H1 (cell line): ENCODE measurements at regions not wholly inside any gene's neighbourhood (a gene's known extent, or its start where the extent isn't known, plus 50 kb on each side); places are given as distances from the start of the nearest gene placed in this dataset.

Experiments
- CEBPB ChIP-seq: IDR thresholded peaks from 2 replicates; pipeline ENCODE4 v1.6.1; 2012; ENCODE audit warnings: low read depth, low read length
- EGR1 ChIP-seq: IDR thresholded peaks from 2 replicates; pipeline ENCODE4 v1.6.1; 2011; ENCODE audit warnings: low read depth, low read length, borderline replicate concordance
- EZH2 ChIP-seq: fragments of 200-600 bp; sonication (generic); IDR thresholded peaks from 2 replicates; pipeline ENCODE4 v1.7.1; 2012; ENCODE audit warnings: low read depth, mild to moderate bottlenecking, moderate library complexity, low read length, inconsistent platforms; ENCODE audit not compliant: severe bottlenecking
- KDM5A ChIP-seq: fragments of 200-600 bp; IDR thresholded peaks from 2 replicates; pipeline ENCODE4 v1.7.1; 2012; ENCODE audit warnings: mild to moderate bottlenecking, low read length, inconsistent platforms, mixed read lengths
- TCF12 ChIP-seq: IDR thresholded peaks from 2 replicates; pipeline ENCODE4 v1.6.1; 2011; ENCODE audit warnings: low read depth, mild to moderate bottlenecking, low read length
- TF ChIP-seq, protein P1 (sequence below): fragments of 300-600 bp; sonication (generic); IDR thresholded peaks from 2 replicates; pipeline ENCODE4 v1.7.1; 2012; ENCODE audit warnings: low read length, moderate library complexity, mild to moderate bottlenecking, inconsistent platforms; ENCODE audit not compliant: insufficient replicate concordance

GRCh38 chr10:28822719-28823464, 145.6 kb downstream of the BAMBI start (continued):
- TF ChIP-seq, protein P1, sequence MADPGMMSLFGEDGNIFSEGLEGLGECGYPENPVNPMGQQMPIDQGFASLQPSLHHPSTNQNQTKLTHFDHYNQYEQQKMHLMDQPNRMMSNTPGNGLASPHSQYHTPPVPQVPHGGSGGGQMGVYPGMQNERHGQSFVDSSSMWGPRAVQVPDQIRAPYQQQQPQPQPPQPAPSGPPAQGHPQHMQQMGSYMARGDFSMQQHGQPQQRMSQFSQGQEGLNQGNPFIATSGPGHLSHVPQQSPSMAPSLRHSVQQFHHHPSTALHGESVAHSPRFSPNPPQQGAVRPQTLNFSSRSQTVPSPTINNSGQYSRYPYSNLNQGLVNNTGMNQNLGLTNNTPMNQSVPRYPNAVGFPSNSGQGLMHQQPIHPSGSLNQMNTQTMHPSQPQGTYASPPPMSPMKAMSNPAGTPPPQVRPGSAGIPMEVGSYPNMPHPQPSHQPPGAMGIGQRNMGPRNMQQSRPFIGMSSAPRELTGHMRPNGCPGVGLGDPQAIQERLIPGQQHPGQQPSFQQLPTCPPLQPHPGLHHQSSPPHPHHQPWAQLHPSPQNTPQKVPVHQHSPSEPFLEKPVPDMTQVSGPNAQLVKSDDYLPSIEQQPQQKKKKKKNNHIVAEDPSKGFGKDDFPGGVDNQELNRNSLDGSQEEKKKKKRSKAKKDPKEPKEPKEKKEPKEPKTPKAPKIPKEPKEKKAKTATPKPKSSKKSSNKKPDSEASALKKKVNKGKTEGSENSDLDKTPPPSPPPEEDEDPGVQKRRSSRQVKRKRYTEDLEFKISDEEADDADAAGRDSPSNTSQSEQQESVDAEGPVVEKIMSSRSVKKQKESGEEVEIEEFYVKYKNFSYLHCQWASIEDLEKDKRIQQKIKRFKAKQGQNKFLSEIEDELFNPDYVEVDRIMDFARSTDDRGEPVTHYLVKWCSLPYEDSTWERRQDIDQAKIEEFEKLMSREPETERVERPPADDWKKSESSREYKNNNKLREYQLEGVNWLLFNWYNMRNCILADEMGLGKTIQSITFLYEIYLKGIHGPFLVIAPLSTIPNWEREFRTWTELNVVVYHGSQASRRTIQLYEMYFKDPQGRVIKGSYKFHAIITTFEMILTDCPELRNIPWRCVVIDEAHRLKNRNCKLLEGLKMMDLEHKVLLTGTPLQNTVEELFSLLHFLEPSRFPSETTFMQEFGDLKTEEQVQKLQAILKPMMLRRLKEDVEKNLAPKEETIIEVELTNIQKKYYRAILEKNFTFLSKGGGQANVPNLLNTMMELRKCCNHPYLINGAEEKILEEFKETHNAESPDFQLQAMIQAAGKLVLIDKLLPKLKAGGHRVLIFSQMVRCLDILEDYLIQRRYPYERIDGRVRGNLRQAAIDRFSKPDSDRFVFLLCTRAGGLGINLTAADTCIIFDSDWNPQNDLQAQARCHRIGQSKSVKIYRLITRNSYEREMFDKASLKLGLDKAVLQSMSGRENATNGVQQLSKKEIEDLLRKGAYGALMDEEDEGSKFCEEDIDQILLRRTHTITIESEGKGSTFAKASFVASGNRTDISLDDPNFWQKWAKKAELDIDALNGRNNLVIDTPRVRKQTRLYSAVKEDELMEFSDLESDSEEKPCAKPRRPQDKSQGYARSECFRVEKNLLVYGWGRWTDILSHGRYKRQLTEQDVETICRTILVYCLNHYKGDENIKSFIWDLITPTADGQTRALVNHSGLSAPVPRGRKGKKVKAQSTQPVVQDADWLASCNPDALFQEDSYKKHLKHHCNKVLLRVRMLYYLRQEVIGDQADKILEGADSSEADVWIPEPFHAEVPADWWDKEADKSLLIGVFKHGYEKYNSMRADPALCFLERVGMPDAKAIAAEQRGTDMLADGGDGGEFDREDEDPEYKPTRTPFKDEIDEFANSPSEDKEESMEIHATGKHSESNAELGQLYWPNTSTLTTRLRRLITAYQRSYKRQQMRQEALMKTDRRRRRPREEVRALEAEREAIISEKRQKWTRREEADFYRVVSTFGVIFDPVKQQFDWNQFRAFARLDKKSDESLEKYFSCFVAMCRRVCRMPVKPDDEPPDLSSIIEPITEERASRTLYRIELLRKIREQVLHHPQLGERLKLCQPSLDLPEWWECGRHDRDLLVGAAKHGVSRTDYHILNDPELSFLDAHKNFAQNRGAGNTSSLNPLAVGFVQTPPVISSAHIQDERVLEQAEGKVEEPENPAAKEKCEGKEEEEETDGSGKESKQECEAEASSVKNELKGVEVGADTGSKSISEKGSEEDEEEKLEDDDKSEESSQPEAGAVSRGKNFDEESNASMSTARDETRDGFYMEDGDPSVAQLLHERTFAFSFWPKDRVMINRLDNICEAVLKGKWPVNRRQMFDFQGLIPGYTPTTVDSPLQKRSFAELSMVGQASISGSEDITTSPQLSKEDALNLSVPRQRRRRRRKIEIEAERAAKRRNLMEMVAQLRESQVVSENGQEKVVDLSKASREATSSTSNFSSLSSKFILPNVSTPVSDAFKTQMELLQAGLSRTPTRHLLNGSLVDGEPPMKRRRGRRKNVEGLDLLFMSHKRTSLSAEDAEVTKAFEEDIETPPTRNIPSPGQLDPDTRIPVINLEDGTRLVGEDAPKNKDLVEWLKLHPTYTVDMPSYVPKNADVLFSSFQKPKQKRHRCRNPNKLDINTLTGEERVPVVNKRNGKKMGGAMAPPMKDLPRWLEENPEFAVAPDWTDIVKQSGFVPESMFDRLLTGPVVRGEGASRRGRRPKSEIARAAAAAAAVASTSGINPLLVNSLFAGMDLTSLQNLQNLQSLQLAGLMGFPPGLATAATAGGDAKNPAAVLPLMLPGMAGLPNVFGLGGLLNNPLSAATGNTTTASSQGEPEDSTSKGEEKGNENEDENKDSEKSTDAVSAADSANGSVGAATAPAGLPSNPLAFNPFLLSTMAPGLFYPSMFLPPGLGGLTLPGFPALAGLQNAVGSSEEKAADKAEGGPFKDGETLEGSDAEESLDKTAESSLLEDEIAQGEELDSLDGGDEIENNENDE: no peak
- TF ChIP-seq KDM5A: no peak
- no peak for TF ChIP-seq TCF12
- no peak for TF ChIP-seq EGR1
- TF ChIP-seq CEBPB: no peak
- no peak for TF ChIP-seq EZH2
